Natural killer cell (primary cell): ENCODE measurements at regions not wholly inside any gene's neighbourhood (a gene's known extent, or its start where the extent isn't known, plus 50 kb on each side); places are given as distances from the start of the nearest gene placed in this dataset.

ENCODE experiments used
- ATAC-seq, 3 donors: fragments of 150-1000 bp in 2 of 3; fragments of 200-7000 bp in 1 of 3; cut with Tn5 transposase; 1 replicate in 1 of 3; 2 replicates in 2 of 3; pipeline ENCODE4 v1.10.0; 2021; ENCODE audit warnings: mild to moderate bottlenecking in 2 of 3, moderate library complexity in 2 of 3
- DNase-seq, 2 donors: peaks; one replicate each; pipeline versions ENCODE4 v3.0.0 to v3.0.0-alpha.2; 2013 to 2021; ENCODE audit warnings: mixed read lengths in 1 of 2
- H3K27ac ChIP-seq: one replicate; pipeline ENCODE4 v1.5.1; 2013; ENCODE audit warnings: mild to moderate bottlenecking, low read length
- H3K27me3 ChIP-seq: one replicate; pipeline ENCODE4 v1.6.1; 2013; ENCODE audit warnings: low read length; ENCODE audit not compliant: control insufficient read depth, insufficient read depth
- H3K36me3 ChIP-seq: one replicate; pipeline ENCODE4 v1.6.1; 2013; ENCODE audit warnings: low read length; ENCODE audit not compliant: control insufficient read depth, insufficient read depth
- H3K4me1 ChIP-seq: one replicate; pipeline ENCODE4 v1.6.1; 2013; ENCODE audit warnings: low read length; ENCODE audit not compliant: control insufficient read depth, insufficient read depth
- H3K4me3 ChIP-seq: one replicate; pipeline ENCODE4 v1.5.1; 2013; ENCODE audit warnings: low read length
- H3K9me3 ChIP-seq: one replicate; pipeline ENCODE4 v1.6.1; 2013; ENCODE audit warnings: low read length; ENCODE audit not compliant: control insufficient read depth, insufficient read depth
- H3K27ac Mint-ChIP-seq, 2 donors: one replicate each; pipeline ENCODE4 v1.8.0; 2022; ENCODE audit warnings: mild to moderate bottlenecking in 2 of 2, mixed read lengths in 2 of 2, moderate library complexity in 1 of 2
- H3K27me3 Mint-ChIP-seq, 2 donors: one replicate each; pipeline ENCODE4 v1.8.0; 2022; ENCODE audit warnings: low read depth in 2 of 2, mixed read lengths in 2 of 2
- H3K36me3 Mint-ChIP-seq: one replicate; pipeline ENCODE4 v1.8.0; 2022; ENCODE audit warnings: mixed read lengths
- H3K4me1 Mint-ChIP-seq, 2 donors: one replicate each; pipeline ENCODE4 v1.8.0; 2022; ENCODE audit warnings: mixed read lengths in 2 of 2
- H3K4me3 Mint-ChIP-seq: one replicate; pipeline ENCODE4 v1.8.0; 2022; ENCODE audit warnings: mild to moderate bottlenecking, moderate library complexity, mixed read lengths
- H3K9me3 Mint-ChIP-seq, 2 donors: one replicate each; pipeline ENCODE4 v1.8.0; 2022; ENCODE audit warnings: mixed read lengths in 2 of 2
- CTCF ChIP-seq: fragments of 200-600 bp; IDR thresholded peaks from one replicate; pipeline ENCODE4 v1.8.0; 2022; ENCODE audit warnings: antibody characterized with exemption
- WGBS: methylation state at CpG from one replicate; pipeline ENCODE4 v1.1.7; 2013; ENCODE audit warnings: missing lambda C conversion rate; ENCODE audit not compliant: insufficient coverage; 5-methylcytosine and 5-hydroxymethylcytosine counted together
- intact Hi-C: fragments of 100-400 bp; cut with micrococcal nuclease; formaldehyde crosslinking; loops from one replicate; pipeline ENCODE4 v1.14.2; 2022

- H3K4me1 Mint-ChIP-seq, result no peaks in the 10 kb centered on the region
- H3K27ac Mint-ChIP-seq, result no peak overlapping the region
- WGBS, result 48% methylated on average over 2 of the region's 3 CpGs
- no peak overlapping the region for H3K4me3 Mint-ChIP-seq
- H3K36me3 Mint-ChIP-seq, result no peaks in the 10 kb centered on the region
- intact Hi-C loops, result no loop called here
- H3K27ac ChIP-seq, result no peak overlapping the region
- peaks cover 3% of the 10 kb centered on the region for H3K9me3 ChIP-seq
- no peaks in the 10 kb centered on the region for H3K36me3 ChIP-seq
- H3K27me3 Mint-ChIP-seq, result peaks cover 0 to 8% of the 10 kb centered on the region in 2 donors
- H3K4me3 ChIP-seq, result no peak overlapping the region
- no peak for ATAC-seq
- H3K27me3 ChIP-seq, result no peaks in the 10 kb centered on the region
- H3K4me1 ChIP-seq, result no peaks in the 10 kb centered on the region
- peaks cover 0 to 3% of the 10 kb centered on the region in 2 donors for H3K9me3 Mint-ChIP-seq
- DNase-seq, result no peak
- no peak for TF ChIP-seq CTCF
Observed at GRCh38 chr16:74186561-74186971, 110.0 kb upstream of the PSMD7 start.

- intact Hi-C loops, result no loop called here
- no peak overlapping the region for H3K27ac Mint-ChIP-seq
- DNase-seq, result no peak
Observed at GRCh38 chr16:74184839-74185238, 111.8 kb upstream of the PSMD7 start.

GRCh38 chr16:74183601-74184360 lies 112.8 kb upstream of the PSMD7 start:
- H3K27ac Mint-ChIP-seq, result no peak overlapping the region
- intact Hi-C loops, result no loop called here
- H3K27me3 Mint-ChIP-seq, result peaks cover 0 to 6% of the 10 kb centered on the region in 2 donors
- H3K4me3 Mint-ChIP-seq, result no peak overlapping the region
- Histone ChIP-seq H3K9me3 (peaks cover 3% of the 10 kb centered on the region), H3K36me3 (no peaks in the 10 kb centered on the region), H3K27ac (no peak overlapping the region), H3K4me3 (no peak overlapping the region), H3K27me3 (no peaks in the 10 kb centered on the region), H3K4me1 (no peaks in the 10 kb centered on the region)
- no peaks in the 10 kb centered on the region for H3K4me1 Mint-ChIP-seq
- H3K9me3 Mint-ChIP-seq, result peaks cover 0 to 6% of the 10 kb centered on the region in 2 donors
- ATAC-seq (no peak), DNase-seq (no peak)
- TF ChIP-seq CTCF, result no peak
- no peaks in the 10 kb centered on the region for H3K36me3 Mint-ChIP-seq
- 89% methylated on average over 4 of the region's 4 CpGs for WGBS

More at GRCh38 chr16:74184839-74185238, 111.8 kb upstream of the PSMD7 start:
- peaks cover 0 to 6% of the 10 kb centered on the region in 2 donors for H3K9me3 Mint-ChIP-seq
- no peak for TF ChIP-seq CTCF
- no peak overlapping the region for H3K4me3 ChIP-seq
- no peak for ATAC-seq
- no peaks in the 10 kb centered on the region for H3K4me1 ChIP-seq
- H3K36me3 ChIP-seq, result no peaks in the 10 kb centered on the region
- no peak overlapping the region for H3K4me3 Mint-ChIP-seq
- 90% methylated on average over 5 of the region's 5 CpGs for whole genome bisulfite sequencing
- no peaks in the 10 kb centered on the region for H3K27me3 ChIP-seq
- peaks cover 0 to 6% of the 10 kb centered on the region in 2 donors for H3K27me3 Mint-ChIP-seq
- H3K27ac ChIP-seq, result no peak overlapping the region
- peaks cover 3% of the 10 kb centered on the region for H3K9me3 ChIP-seq
- no peaks in the 10 kb centered on the region for H3K36me3 Mint-ChIP-seq
- no peaks in the 10 kb centered on the region for H3K4me1 Mint-ChIP-seq
